GM12891 (cell line): ENCODE measurements at regions not wholly inside any gene's neighbourhood (a gene's known extent, or its start where the extent isn't known, plus 50 kb on each side); places are given as distances from the start of the nearest gene placed in this dataset.

Source experiments
- POLR2A ChIP-seq: IDR thresholded peaks from 2 replicates; pipeline ENCODE4 v1.6.1; 2011; ENCODE audit warnings: low read depth, low read length, control low read depth
- POLR2AphosphoS5 ChIP-seq: IDR thresholded peaks from 2 replicates; pipeline ENCODE4 v1.6.1; 2011; ENCODE audit warnings: low read depth, low read length, control low read depth
- SPI1 ChIP-seq: IDR thresholded peaks from 2 replicates; pipeline ENCODE4 v1.6.1; 2011; ENCODE audit warnings: low read depth, low read length, control low read depth

- no peak for TF ChIP-seq POLR2A
- TF ChIP-seq SPI1, result no peak
- TF ChIP-seq POLR2AphosphoS5, result no peak
Measured at GRCh38 chr12:94707892-94708291, 57.5 kb upstream of the TMCC3 start.
